B cell (primary cell): ENCODE measurements at regions not wholly inside any gene's neighbourhood (a gene's known extent, or its start where the extent isn't known, plus 50 kb on each side); places are given as distances from the start of the nearest gene placed in this dataset.

Experiments used
- ATAC-seq: fragments of 200-7000 bp; cut with Tn5 transposase; one replicate; pipeline ENCODE4 v1.10.0; 2021; ENCODE audit warnings: low read depth, mild to moderate bottlenecking, moderate number of reproducible peaks, moderate library complexity
- CTCF ChIA-PET: fragments of 350-600 bp; sonication (Branson Sonifier 250); formaldehyde crosslinking; loops from one replicate; lab custom pipeline; 2021; ENCODE audit warnings: antibody characterized with exemption, inconsistent platforms; lab: Charles Lee
- POLR2A ChIA-PET: fragments of 350-600 bp; sonication (Branson Sonifier 250); formaldehyde crosslinking; loops from one replicate; lab custom pipeline; 2021; ENCODE audit warnings: antibody characterized with exemption; lab: Charles Lee
- DNase-seq: peaks from one replicate; pipeline ENCODE4 v3.0.0; 2013
- H2AFZ ChIP-seq: 2 replicates; pipeline ENCODE4 v1.6.1; 2012; ENCODE audit warnings: mild to moderate bottlenecking, low read depth, low read length; ENCODE audit not compliant: insufficient read depth, poor library complexity, severe bottlenecking
- H3K27ac ChIP-seq, 2 donors: 1 replicate in 1 of 2; 2 replicates in 1 of 2; pipeline ENCODE4 v1.5.1; 2012 to 2013; ENCODE audit warnings: low read length in 2 of 2, mild to moderate bottlenecking in 2 of 2, moderate library complexity in 1 of 2
- H3K27me3 ChIP-seq, 4 experiments: fragments of 200-600 bp in 1 of 4; sonication (generic) in 1 of 4; replicated peaks in 1 of 4; 1 replicate in 2 of 4; 2 replicates in 2 of 4; pipeline versions ENCODE4 v1.6.1 to v1.7.0; 2013 to 2016; ENCODE audit warnings: low read length in 3 of 4, mild to moderate bottlenecking in 2 of 4, mixed read lengths in 1 of 4, moderate library complexity in 1 of 4; ENCODE audit not compliant: insufficient read depth in 4 of 4, control insufficient read depth in 3 of 4; ENCODE audit errors: control extremely low read depth in 1 of 4
- H3K36me3 ChIP-seq, 2 experiments: replicated peaks in 1 of 2; 1 replicate in 1 of 2; 2 replicates in 1 of 2; pipeline versions ENCODE4 v1.6.1 to v1.7.1; 2013; ENCODE audit warnings: low read length in 1 of 2; ENCODE audit not compliant: insufficient read depth in 2 of 2, control insufficient read depth in 1 of 2; ENCODE audit errors: control extremely low read depth in 1 of 2, extremely low read depth in 1 of 2
- H3K4me1 ChIP-seq, 2 donors: fragments of 200-600 bp in 1 of 2; sonication (generic) in 1 of 2; 1 replicate in 1 of 2; 2 replicates in 1 of 2; pipeline versions ENCODE4 v1.5.1 to v1.6.1; 2013 to 2017; ENCODE audit warnings: low read length in 2 of 2; ENCODE audit not compliant: control insufficient read depth in 2 of 2, insufficient read depth in 2 of 2
- H3K4me2 ChIP-seq: replicated peaks from 2 replicates; pipeline ENCODE3; 2012; ENCODE audit warnings: mild to moderate bottlenecking, low read depth, low read length; ENCODE audit not compliant: poor library complexity, severe bottlenecking
- H3K4me3 ChIP-seq, 5 experiments: fragments of 200-600 bp in 1 of 5; sonication (generic) in 1 of 5; 1 replicate in 3 of 5; 2 replicates in 2 of 5; pipeline versions ENCODE4 v1.5.1 to v1.7.0; 2011 to 2016; ENCODE audit warnings: low read length in 4 of 5, mild to moderate bottlenecking in 4 of 5, low read depth in 2 of 5, control low read depth in 1 of 5, moderate library complexity in 1 of 5; ENCODE audit not compliant: insufficient read depth in 1 of 5; ENCODE audit errors: control extremely low read depth in 1 of 5, extremely low read depth in 1 of 5
- H3K79me2 ChIP-seq: fragments of 200-600 bp; sonication (generic); one replicate; pipeline ENCODE4 v1.6.0; 2016; ENCODE audit warnings: low read length; ENCODE audit not compliant: control insufficient read depth, insufficient read depth
- H3K9ac ChIP-seq: fragments of 200-600 bp; sonication (generic); 2 replicates; pipeline ENCODE4 v1.6.1; 2017; ENCODE audit warnings: mild to moderate bottlenecking, low read length, moderate library complexity
- H3K9me3 ChIP-seq, 3 donors: one replicate each; pipeline versions ENCODE4 v1.6.1 to v1.7.1; 2013; ENCODE audit warnings: low read length in 2 of 3; ENCODE audit not compliant: control insufficient read depth in 2 of 3, insufficient read depth in 1 of 3; ENCODE audit errors: control extremely low read depth in 1 of 3
- H4K20me1 ChIP-seq: 2 replicates; pipeline ENCODE4 v1.6.0; 2012; ENCODE audit warnings: mild to moderate bottlenecking, low read length; ENCODE audit not compliant: insufficient read depth, control insufficient read depth, poor library complexity, severe bottlenecking
- H3K27ac Mint-ChIP-seq: one replicate; pipeline ENCODE4 v1.8.0; 2021; ENCODE audit warnings: mixed read lengths
- H3K27me3 Mint-ChIP-seq: one replicate; pipeline ENCODE4 v1.8.0; 2021; ENCODE audit warnings: mixed read lengths
- H3K4me1 Mint-ChIP-seq: one replicate; pipeline ENCODE4 v1.8.0; 2021; ENCODE audit warnings: mixed read lengths
- H3K4me3 Mint-ChIP-seq: one replicate; pipeline ENCODE4 v1.8.0; 2021; ENCODE audit warnings: mixed read lengths
- H3K9me3 Mint-ChIP-seq: one replicate; pipeline ENCODE4 v1.8.0; 2022; ENCODE audit warnings: mixed read lengths; ENCODE audit not compliant: insufficient read depth
- CTCF ChIP-seq: fragments of 200-600 bp; IDR thresholded peaks from one replicate; pipeline ENCODE4 v1.8.0; 2022; ENCODE audit warnings: antibody characterized with exemption, mild to moderate bottlenecking
- EZH2 ChIP-seq: IDR thresholded peaks from 2 replicates; pipeline ENCODE4 v1.6.1; 2012; ENCODE audit warnings: borderline replicate concordance, low read depth, mild to moderate bottlenecking, moderate library complexity, low read length; ENCODE audit not compliant: insufficient read depth, poor library complexity, severe bottlenecking
- WGBS: methylation state at CpG from one replicate; pipeline ENCODE4 v1.1.5; 2013; ENCODE audit warnings: missing lambda C conversion rate; ENCODE audit not compliant: insufficient coverage; 5-methylcytosine and 5-hydroxymethylcytosine counted together
- intact Hi-C: fragments of 100-400 bp; cut with micrococcal nuclease; formaldehyde crosslinking; loops from one replicate; pipeline ENCODE4 v1.10.0; 2022

GRCh38 chr13:67351114-67351513 lies 121.0 kb upstream of the PCDH9 start:
- no CpG with 5 or more reads among the region's 1 CpG for WGBS
- H2AFZ ChIP-seq: no peak overlapping the region
- no peaks in the 10 kb centered on the region for H3K4me1 ChIP-seq
- POLR2A ChIA-PET: no interaction called here
- no peak overlapping the region for H3K27ac ChIP-seq
- CTCF ChIA-PET: no interaction called here
- H3K4me3 Mint-ChIP-seq: no peak overlapping the region
- H3K27ac Mint-ChIP-seq: no peak overlapping the region
- no peak overlapping the region for H3K4me3 ChIP-seq
- H4K20me1 ChIP-seq: no peaks in the 10 kb centered on the region
- no peaks in the 10 kb centered on the region for H3K9me3 ChIP-seq
- no peak for TF ChIP-seq CTCF
- TF ChIP-seq EZH2: no peak
- peaks cover 3% of the 10 kb centered on the region for H3K4me1 Mint-ChIP-seq
- intact Hi-C loops: no loop called here
- H3K27me3 ChIP-seq: no peaks in the 10 kb centered on the region
- H3K79me2 ChIP-seq: no peaks in the 10 kb centered on the region
- H3K4me2 ChIP-seq: no peak overlapping the region
- DNase-seq (no peak), ATAC-seq (no peak)
- H3K36me3 ChIP-seq: no peaks in the 10 kb centered on the region
- H3K9me3 Mint-ChIP-seq: no peaks in the 10 kb centered on the region
- no peak overlapping the region for H3K9ac ChIP-seq
- no peaks in the 10 kb centered on the region for H3K27me3 Mint-ChIP-seq

- Histone ChIP-seq H3K27ac (no peak overlapping the region), H3K79me2 (no peaks in the 10 kb centered on the region), H4K20me1 (no peaks in the 10 kb centered on the region), H2AFZ (no peak overlapping the region), H3K9me3 (no peaks in the 10 kb centered on the region), H3K9ac (no peak overlapping the region), H3K4me1 (no peaks in the 10 kb centered on the region), H3K4me2 (no peak overlapping the region), H3K27me3 (no peaks in the 10 kb centered on the region), H3K4me3 (no peak overlapping the region), H3K36me3 (no peaks in the 10 kb centered on the region)
- Mint-ChIP-seq H3K27ac (no peak overlapping the region), H3K4me3 (no peak overlapping the region), H3K4me1 (no peaks in the 10 kb centered on the region), H3K27me3 (no peaks in the 10 kb centered on the region), H3K9me3 (no peaks in the 10 kb centered on the region)
- ATAC-seq: no peak
- TF ChIP-seq CTCF: no peak
- no peak for TF ChIP-seq EZH2
- no peak for DNase-seq
- intact Hi-C loops: no loop called here
- CTCF ChIA-PET: no interaction called here
- POLR2A ChIA-PET: no interaction called here
- no CpG with 5 or more reads among the region's 1 CpG for WGBS
Observed at GRCh38 chr13:67343777-67344176, 113.6 kb upstream of the PCDH9 start.
